ENCODE measurements at regions not wholly inside any gene's neighbourhood (a gene's known extent, or its start where the extent isn't known, plus 50 kb on each side); places are given as distances from the start of the nearest gene placed in this dataset.

GRCh38 chr2:120881981-120882788, 146.5 kb downstream of the GLI2 start:
- no peak for DNase-seq (ENCODE audit: low read depth)

DNA sequence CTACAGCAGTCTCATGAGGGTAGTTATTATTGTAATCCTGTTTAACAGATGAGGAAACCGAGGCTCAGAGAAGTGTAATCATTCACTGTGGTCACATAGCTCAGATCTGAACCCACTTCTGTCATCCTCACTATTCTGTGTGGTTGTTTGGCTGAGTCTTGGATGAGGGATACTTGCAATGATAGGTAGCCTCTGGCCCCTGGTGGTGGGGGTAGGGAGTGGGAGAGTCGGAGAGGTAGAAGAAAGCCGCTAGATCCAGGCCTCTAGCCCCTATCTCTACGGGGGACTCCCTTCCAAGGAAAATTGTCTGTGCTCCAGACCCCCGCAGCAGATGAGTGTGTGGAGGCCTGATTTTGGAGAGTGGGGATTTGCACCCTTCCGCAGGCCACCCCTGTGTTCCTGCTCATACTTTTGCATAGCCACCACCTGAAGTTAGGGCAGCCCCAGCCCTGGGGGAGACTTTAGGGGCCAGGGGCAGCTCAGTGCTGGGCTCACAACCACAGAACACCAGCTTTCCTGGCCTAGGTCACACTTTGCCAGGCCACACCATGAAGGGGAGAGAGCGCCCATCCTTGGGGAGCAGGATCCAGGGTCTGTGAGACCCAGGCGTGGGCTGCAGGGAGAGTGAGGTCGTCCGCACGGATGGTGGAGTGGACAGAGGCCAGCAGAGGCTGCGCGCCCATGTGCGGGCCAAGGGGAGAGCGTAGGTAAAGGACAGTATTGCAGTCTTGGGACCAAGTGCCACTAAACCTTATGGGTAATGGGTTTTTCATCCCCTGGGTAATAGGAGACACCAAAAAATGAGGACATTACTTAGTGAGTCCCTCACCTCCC, 148.2 kb downstream of the GLI2 start:
- no peak for DNase-seq (ENCODE audit: low read depth)

DNA sequence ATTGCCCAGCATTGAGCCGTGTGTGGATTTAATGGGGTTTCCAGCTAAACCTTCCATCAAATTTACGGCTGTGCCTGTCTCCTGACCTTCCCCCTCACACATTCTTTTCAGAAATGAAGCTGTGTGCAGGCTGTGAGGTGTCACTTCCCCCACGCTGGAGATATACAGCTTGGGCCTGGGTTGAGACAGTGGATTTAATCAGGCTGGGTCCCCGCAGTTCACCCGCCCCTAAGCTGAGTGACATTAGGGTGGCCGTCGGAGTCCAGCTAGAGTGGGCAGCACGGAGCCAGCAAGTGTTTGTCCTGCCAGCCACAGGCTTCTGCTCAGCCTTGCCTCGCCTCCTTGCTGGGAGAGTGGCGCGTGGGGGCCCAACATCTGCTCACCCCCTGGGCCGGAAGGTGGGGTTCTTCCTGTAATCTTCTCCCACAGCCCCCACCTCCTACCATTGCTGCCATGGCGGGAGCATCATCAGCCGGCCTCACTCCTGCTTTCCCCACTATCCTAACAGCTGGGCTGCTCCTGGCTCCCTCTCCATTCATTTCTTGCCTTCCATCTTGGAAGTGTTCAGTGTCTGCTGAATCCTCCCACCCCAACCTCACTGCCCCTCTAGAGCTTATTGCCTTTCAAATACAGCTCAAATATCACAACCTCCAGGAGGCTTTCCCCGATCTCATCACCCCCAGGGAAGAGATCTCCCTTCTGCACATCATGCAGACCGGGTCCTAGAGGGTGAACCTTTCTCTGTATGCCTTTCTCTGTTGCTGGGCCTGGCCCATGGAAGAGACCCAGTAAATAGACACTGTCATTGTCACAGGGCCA, 149.0 kb downstream of the GLI2 start:
- no peak for DNase-seq (ENCODE audit: low read depth)

DNA sequence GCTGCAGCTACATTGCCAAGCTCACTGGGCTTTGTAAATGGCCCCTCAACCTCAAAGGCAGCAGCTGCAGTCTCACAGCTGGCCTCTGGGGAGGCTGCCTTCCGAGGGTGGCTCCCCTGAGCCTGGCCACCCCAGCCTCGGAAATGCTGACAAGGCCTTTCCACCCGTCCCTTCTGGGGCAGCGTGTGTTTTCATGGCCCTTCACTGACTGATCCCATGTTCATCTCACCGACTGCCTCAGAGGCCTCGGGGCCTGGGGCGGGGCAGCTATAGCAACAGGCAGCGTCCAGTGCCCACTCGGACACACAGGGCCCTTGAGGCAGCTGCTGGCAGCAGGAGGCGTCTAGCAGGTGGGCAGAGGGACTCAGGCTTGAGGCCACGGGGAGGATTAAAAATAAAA, 149.7 kb downstream of the GLI2 start:
- DNase-seq (ENCODE audit: low read depth) = no peak

DNA sequence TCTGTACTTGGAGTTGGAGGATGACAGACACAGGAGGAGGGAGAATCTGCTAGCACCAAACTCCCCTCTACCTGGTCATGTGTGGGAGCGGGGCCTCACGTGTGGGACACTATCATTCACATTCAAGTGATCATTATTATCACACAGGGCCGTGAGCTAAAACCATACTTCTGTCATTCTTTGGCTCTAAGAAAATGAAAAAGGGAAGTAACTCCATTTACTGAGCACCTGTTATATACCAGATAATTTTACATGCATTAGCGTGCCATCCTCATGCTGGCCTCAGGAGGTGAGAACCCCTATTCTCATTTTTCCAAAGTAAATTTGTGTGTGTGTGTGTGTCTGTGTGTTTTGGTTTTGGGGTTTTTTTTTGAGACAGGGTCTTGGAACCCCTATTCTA, 150.1 kb downstream of the GLI2 start:
- no peak for DNase-seq (ENCODE audit: low read depth)

GRCh38 chr2:120886534-120887319, 151.1 kb downstream of the GLI2 start:
- DNase-seq (ENCODE audit: low read depth) = no peak

- no peak for DNase-seq (ENCODE audit: low read depth)
These were observed 151.6 kb downstream of the GLI2 start for GRCh38 chr2:120887320-120887697.

DNA sequence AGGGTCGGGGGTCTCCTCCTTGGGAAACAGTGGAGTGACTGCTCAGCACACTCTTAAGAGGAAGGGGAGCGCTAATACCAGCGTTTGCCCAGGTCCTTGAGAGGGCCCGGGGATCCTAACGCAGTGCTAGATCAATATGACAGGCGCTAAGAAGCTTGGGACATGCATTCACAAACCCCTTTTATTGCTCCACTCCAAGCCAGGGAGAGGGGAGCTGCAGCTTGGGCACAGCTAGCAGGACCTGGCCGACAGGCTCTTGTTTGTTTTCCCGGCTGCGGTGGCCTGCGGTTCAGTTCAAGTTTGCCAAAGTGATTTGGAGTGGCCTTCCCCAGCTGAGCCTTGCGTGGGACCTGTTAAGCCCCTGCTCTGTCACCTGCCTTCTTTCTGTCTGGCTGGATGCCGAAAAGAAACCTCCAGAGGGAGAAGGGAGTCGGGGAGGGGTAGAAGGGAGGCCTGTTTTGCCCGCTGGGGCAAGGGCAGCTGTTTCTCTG, 152.1 kb downstream of the GLI2 start:
- DNase-seq (ENCODE audit: low read depth) = no peak

- DNase-seq (ENCODE audit: low read depth) = no peak
These were observed 153.2 kb downstream of the GLI2 start for GRCh38 chr2:120888851-120889250.

DNA sequence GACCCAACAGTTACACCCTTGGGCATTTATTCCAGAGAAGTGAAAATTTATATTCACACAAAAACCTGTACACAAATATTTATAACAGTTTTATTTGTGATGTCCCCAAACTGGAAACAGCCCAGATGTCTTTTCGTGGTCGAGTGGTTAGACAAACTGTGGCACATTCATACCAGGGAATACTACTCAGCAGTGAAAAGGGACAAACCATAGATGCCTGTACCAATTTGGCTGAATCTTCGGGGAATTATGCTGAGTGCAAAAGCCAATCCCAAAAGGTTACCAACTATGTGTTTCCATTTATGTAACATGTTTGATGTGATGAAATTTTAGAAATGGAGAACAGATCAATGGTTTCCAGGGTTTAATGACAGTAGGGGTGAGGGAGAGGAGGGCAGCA, 154.3 kb downstream of the GLI2 start:
- DNase-seq (ENCODE audit: low read depth) = no peak

DNA sequence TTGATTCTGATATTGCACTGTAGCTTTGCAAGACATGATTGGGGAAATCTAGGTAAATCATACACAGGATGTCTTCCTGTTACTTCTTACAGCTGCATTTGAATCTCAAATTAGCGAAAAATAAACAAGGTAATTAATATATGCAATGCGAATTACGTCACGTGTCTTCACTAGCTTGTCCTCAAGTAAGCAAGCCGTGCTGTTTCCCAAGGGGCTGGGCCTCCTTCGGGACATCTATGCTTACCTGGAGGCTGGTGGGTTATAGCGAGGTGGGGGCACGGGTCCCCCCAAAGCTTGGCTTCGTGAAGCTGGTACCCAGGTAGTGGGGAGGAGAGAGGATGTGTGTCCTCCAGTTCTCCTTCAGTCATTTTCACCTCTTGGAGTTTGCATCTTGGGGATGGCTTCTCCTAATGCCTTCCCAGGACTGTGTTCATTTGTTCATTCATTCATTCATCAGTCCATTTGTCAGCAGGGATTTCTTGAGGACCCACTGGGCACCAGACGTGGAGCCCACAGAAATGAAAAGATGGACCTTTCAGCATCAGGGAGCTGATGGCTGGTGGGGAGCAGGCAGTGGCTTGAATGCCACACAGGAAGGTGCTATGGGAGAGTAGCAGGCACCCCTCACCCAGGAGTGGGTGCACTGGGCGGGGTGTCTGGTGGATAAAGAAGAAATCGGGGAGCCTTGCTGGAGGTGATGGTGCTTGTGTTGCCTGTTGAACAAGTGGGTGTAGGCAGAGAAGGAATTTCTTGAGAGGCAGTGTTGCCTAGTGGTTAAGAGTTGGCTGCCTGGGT, 155.1 kb downstream of the GLI2 start:
- DNase-seq (ENCODE audit: low read depth) = no peak

GRCh38 chr2:120892271-120892966, 156.8 kb downstream of the GLI2 start:
- DNase-seq (ENCODE audit: low read depth) = no peak

GRCh38 chr2:120892967-120893667, 157.4 kb downstream of the GLI2 start:
- no peak for DNase-seq (ENCODE audit: low read depth)

DNA sequence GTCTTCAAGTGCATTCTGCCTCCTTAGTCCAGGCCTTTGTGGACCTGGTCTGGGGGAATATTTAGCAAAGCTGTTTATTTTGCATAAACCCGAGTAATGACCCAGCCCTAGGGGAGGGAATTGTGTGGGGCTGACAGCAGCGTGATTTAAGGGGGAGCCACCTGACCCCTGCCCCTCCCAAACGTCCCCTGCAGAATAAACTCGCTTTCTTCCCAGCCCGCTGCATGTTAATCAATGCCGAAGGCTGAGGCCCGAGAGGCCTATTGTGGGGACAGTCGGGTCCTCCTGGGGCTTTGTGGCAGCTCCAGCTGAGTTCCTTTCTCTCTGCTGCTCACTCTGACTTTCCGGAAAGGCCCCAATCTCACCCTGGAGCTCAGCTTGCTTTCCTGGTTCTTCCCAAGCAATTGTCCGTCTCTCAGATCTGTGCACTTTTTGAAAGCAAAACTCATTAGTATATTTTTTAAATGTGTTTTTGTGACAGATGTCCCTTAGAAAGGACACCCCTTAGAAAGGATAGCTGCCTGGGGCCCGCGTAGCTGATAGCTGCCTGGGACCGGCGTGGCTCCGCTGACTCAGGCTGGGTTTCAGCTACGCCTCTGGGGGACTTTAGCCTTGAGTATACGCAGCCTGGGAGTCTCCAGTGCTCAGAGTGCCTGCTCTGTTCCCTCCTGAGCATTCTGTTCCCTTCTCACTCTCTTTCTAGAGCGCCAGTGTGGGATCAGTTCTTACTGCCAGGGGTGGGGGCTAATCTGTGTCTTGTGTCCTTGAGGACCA, 158.3 kb downstream of the GLI2 start:
- DNase-seq (ENCODE audit: low read depth) = no peak

DNA sequence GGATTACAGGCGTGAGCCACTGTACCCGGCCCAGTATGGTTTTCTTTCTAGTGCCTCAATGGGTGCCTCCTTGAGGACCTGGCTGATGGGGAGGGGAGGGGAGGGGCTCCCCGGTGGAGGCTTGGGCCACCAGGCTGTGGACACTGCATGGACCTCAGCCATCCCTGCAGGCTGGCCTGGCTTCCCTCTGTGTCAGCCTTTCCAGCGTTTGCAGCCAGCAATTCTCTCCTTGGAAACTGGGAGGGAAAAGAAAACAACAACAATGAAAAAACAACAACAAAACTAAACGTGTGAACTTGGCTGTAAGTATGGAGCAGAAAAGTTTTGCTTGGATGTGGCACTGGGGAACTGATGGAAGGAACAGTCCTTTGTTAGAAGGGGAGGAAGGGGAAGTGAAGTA, 159.3 kb downstream of the GLI2 start:
- no peak for DNase-seq (ENCODE audit: low read depth)

GRCh38 chr2:120896126-120896525, 160.5 kb downstream of the GLI2 start:
- no peak for DNase-seq (ENCODE audit: low read depth)

GRCh38 chr2:120896901-120897300, 161.2 kb downstream of the GLI2 start:
- no peak for DNase-seq (ENCODE audit: low read depth)

DNA sequence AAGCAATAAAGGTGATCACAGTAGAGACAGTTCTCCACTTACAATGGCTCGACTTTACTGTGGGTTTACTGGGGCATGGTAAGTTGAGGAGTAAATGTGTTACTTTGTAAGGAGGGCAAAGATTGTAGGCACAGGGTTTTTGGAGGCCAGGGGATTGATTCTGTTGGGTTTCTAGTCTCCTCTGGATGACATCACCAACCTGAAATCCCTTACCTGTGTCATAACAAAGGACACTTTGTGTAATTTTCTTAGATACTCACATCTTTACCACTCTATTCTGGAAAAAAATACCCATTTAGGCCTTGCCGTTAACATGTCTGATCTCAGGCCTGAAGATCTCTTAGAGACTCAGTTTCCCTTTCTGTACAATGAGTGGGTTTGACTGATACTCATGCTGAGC, 161.7 kb downstream of the GLI2 start:
- no peak for DNase-seq (ENCODE audit: low read depth)

GRCh38 chr2:120898496-120898895, 162.8 kb downstream of the GLI2 start:
- DNase-seq (ENCODE audit: low read depth) = no peak
